ENCODE measurements at regions not wholly inside any gene's neighbourhood (a gene's known extent, or its start where the extent isn't known, plus 50 kb on each side); places are given as distances from the start of the nearest gene placed in this dataset.

- Histone ChIP-seq H3K36me3 (no peaks in the 10 kb centered on the region), H3K27ac (peak overlapping the region in 7 of 8 donors; percentile 12 to 69 (median 53)), H3K4me1 (peaks cover 9 to 36% (median 27%) of the 10 kb centered on the region in 6 donors), H3K9me3 (no peaks in the 10 kb centered on the region), H3K27me3 (replicated peaks in 1 of 7) (no peaks in the 10 kb centered on the region), H3K4me3 (no peak overlapping the region)
- intact Hi-C loops (cut with DNase I; ENCODE audit: low total_unique reads), result no loop called here
- 19 to 32% (median 23%) methylated on average over 3 of the region's 3 CpGs for WGBS, 5 donors
- no peak for TF ChIP-seq CTCF (IDR thresholded peaks at IDR 0.05 in 8 of 11, conservative IDR thresholded peaks at IDR 0.05 in 3 of 11)
- no peak for TF ChIP-seq POLR2A (IDR thresholded peaks at IDR 0.05)
- TF ChIP-seq POLR2AphosphoS5 (IDR thresholded peaks at IDR 0.05), result peak in 1 of 3 donors; percentile 37
- no peak for DNase-seq
Measured at GRCh38 chr6:195861-196360, 96.4 kb upstream of the DUSP22 start.

GRCh38 chr6:196543-196942, 95.7 kb upstream of the DUSP22 start:
- no peak for TF ChIP-seq POLR2AphosphoS5 (IDR thresholded peaks at IDR 0.05)
- TF ChIP-seq CTCF (IDR thresholded peaks at IDR 0.05 in 8 of 11, conservative IDR thresholded peaks at IDR 0.05 in 3 of 11), result no peak
- TF ChIP-seq POLR2A (IDR thresholded peaks at IDR 0.05), result no peak
- no peak overlapping the region for H3K4me3 ChIP-seq
- no peaks in the 10 kb centered on the region for H3K9me3 ChIP-seq
- no peaks in the 10 kb centered on the region for H3K36me3 ChIP-seq
- H3K27me3 ChIP-seq (replicated peaks in 1 of 7), result no peaks in the 10 kb centered on the region
- WGBS, 5 donors, result 93 to 99% (median 94%) methylated on average over 2 of the region's 2 CpGs
- peak overlapping the region in 3 of 8 donors; percentile 3 to 60 (median 10) for H3K27ac ChIP-seq
- intact Hi-C loops (cut with DNase I; ENCODE audit: low total_unique reads), result no loop called here
- DNase-seq, result no peak
- peaks cover 9 to 35% (median 27%) of the 10 kb centered on the region in 6 donors for H3K4me1 ChIP-seq

- no peak overlapping the region for H3K27ac ChIP-seq
- H3K4me1 ChIP-seq, result peaks cover 0 to 5% (median 0%) of the 10 kb centered on the region in 6 donors
- H3K9me3 ChIP-seq, result no peaks in the 10 kb centered on the region
- no peak overlapping the region for H3K4me3 ChIP-seq
- intact Hi-C loops (cut with DNase I; ENCODE audit: low total_unique reads), result no loop called here
- WGBS, 5 donors, result 75 to 85% (median 80%) methylated on average over 9 of the region's 9 CpGs
- no peaks in the 10 kb centered on the region for H3K36me3 ChIP-seq
- no peak for DNase-seq
- H3K27me3 ChIP-seq (replicated peaks in 1 of 7), result peaks cover 0 to under 1% (median 0%) of the 10 kb centered on the region in 7 donors
- TF ChIP-seq CTCF (IDR thresholded peaks at IDR 0.05 in 8 of 11, conservative IDR thresholded peaks at IDR 0.05 in 3 of 11), result no peak
- TF ChIP-seq POLR2AphosphoS5 (IDR thresholded peaks at IDR 0.05), result no peak
- no peak for TF ChIP-seq POLR2A (IDR thresholded peaks at IDR 0.05)
Measured at GRCh38 chr6:203661-204060, 88.6 kb upstream of the DUSP22 start.

GRCh38 chr6:206264-206663, 86.0 kb upstream of the DUSP22 start:
- no peak for DNase-seq
- no peak overlapping the region for H3K27ac ChIP-seq
- intact Hi-C loops (cut with DNase I; ENCODE audit: low total_unique reads), result no loop called here
- H3K4me1 ChIP-seq, result peaks cover 0 to 22% (median 0%) of the 10 kb centered on the region in 6 donors
- H3K9me3 ChIP-seq, result no peaks in the 10 kb centered on the region
- no peak overlapping the region for H3K4me3 ChIP-seq
- H3K27me3 ChIP-seq (replicated peaks in 1 of 7), result peaks cover 0 to 16% (median 0%) of the 10 kb centered on the region in 7 donors
- TF ChIP-seq POLR2AphosphoS5 (IDR thresholded peaks at IDR 0.05) (no peak), POLR2A (IDR thresholded peaks at IDR 0.05) (no peak), CTCF (IDR thresholded peaks at IDR 0.05 in 8 of 11, conservative IDR thresholded peaks at IDR 0.05 in 3 of 11) (no peak)
- no peaks in the 10 kb centered on the region for H3K36me3 ChIP-seq
- 82 to 91% (median 87%) methylated on average over 12 of the region's 12 CpGs for WGBS, 5 donors
